Hepatocyte (in vitro differentiated cells): ENCODE measurements at regions not wholly inside any gene's neighbourhood (a gene's known extent, or its start where the extent isn't known, plus 50 kb on each side); places are given as distances from the start of the nearest gene placed in this dataset.

Experiments
- CTCF ChIP-seq: fragments of 200-600 bp; sonication (generic); IDR thresholded peaks from 2 replicates; pipeline ENCODE4 v1.5.1; 2016; ENCODE audit warnings: antibody characterized with exemption, mild to moderate bottlenecking; ENCODE audit not compliant: poor library complexity
- EZH2 ChIP-seq: fragments of 200-600 bp; sonication (generic); IDR thresholded peaks from 2 replicates; pipeline ENCODE4 v1.6.1; 2016; ENCODE audit warnings: antibody characterized with exemption, mild to moderate bottlenecking, borderline replicate concordance

GRCh38 chr22:47628477-47629272 lies 866.2 kb downstream of the TBC1D22A start:
- TF ChIP-seq CTCF (no peak), EZH2 (no peak)
